ENCODE measurements at regions not wholly inside any gene's neighbourhood (a gene's known extent, or its start where the extent isn't known, plus 50 kb on each side); places are given as distances from the start of the nearest gene placed in this dataset.

- intact Hi-C loops (cut with DNase I) = no loop called here
- Histone ChIP-seq H3K36me3 (no peaks in the 10 kb centered on the region), H3K27ac (no peak overlapping the region), H3K4me3 (no peak overlapping the region), H3K27me3 (no peaks in the 10 kb centered on the region), H3K9me3 (peaks cover 0 to 18% (median 0%) of the 10 kb centered on the region in 12 donors), H3K4me1 (no peaks in the 10 kb centered on the region)
- no peak for TF ChIP-seq POLR2A (IDR thresholded peaks at IDR 0.05)
- TF ChIP-seq CTCF (IDR thresholded peaks at IDR 0.05) = no peak
- ATAC-seq (no peak), DNase-seq (no peak)
- 94 to 96% (median 95%) methylated on average over 5 of the region's 5 CpGs for WGBS, 4 donors
Observed at GRCh38 chr4:19850909-19851308, 400.8 kb upstream of the SLIT2 start.

- Histone ChIP-seq H3K27ac (no peak overlapping the region), H3K4me3 (no peak overlapping the region), H3K27me3 (no peaks in the 10 kb centered on the region), H3K4me1 (no peaks in the 10 kb centered on the region), H3K36me3 (no peaks in the 10 kb centered on the region), H3K9me3 (peaks cover 0 to 5% (median 0%) of the 10 kb centered on the region in 12 donors)
- ATAC-seq = no peak
- intact Hi-C loops (cut with DNase I) = no loop called here
- peak in 1 of 5 donors; percentile 25 for DNase-seq
- TF ChIP-seq POLR2A (IDR thresholded peaks at IDR 0.05) (no peak), CTCF (IDR thresholded peaks at IDR 0.05) (no peak)
- WGBS, 4 donors = 6 to 22% (median 12%) methylated on average over 2 of the region's 2 CpGs
Observed at GRCh38 chr4:19844446-19844845, 407.3 kb upstream of the SLIT2 start.

GRCh38 chr4:19842471-19842870, 409.2 kb upstream of the SLIT2 start:
- no peak for ATAC-seq
- 84 to 91% (median 88%) methylated on average over 2 of the region's 2 CpGs for WGBS, 4 donors
- H3K36me3 ChIP-seq = no peaks in the 10 kb centered on the region

GRCh38 chr4:19838858-19839257, 412.8 kb upstream of the SLIT2 start:
- no peak for ATAC-seq
- H3K27me3 ChIP-seq = no peaks in the 10 kb centered on the region
- WGBS, 4 donors = 94 to 100% (median 98%) methylated on average over 1 of the region's 1 CpG

More at GRCh38 chr4:19842471-19842870, 409.2 kb upstream of the SLIT2 start:
- no peak for DNase-seq
- Histone ChIP-seq H3K27me3 (no peaks in the 10 kb centered on the region), H3K27ac (no peak overlapping the region), H3K4me1 (no peaks in the 10 kb centered on the region), H3K4me3 (no peak overlapping the region), H3K9me3 (peaks cover 0 to 5% (median 0%) of the 10 kb centered on the region in 12 donors)
- intact Hi-C loops (cut with DNase I) = no loop called here
- no peak for TF ChIP-seq CTCF (IDR thresholded peaks at IDR 0.05)
- no peak for TF ChIP-seq POLR2A (IDR thresholded peaks at IDR 0.05)

More at GRCh38 chr4:19838858-19839257, 412.8 kb upstream of the SLIT2 start:
- Histone ChIP-seq H3K9me3 (peaks cover 0 to 2% (median 0%) of the 10 kb centered on the region in 12 donors), H3K4me1 (no peaks in the 10 kb centered on the region), H3K36me3 (no peaks in the 10 kb centered on the region), H3K27ac (no peak overlapping the region), H3K4me3 (no peak overlapping the region)
- no peak for TF ChIP-seq POLR2A (IDR thresholded peaks at IDR 0.05)
- TF ChIP-seq CTCF (IDR thresholded peaks at IDR 0.05) = no peak
- intact Hi-C loops (cut with DNase I) = no loop called here
- no peak for DNase-seq

Data from heart left ventricle (tissue), 16 donors.